A549 (cell line): ENCODE measurements at regions not wholly inside any gene's neighbourhood (a gene's known extent, or its start where the extent isn't known, plus 50 kb on each side); places are given as distances from the start of the nearest gene placed in this dataset.

ENCODE experiments used
- ATAC-seq, 2 experiments: fragments of 200-7000 bp in 1 of 2; fragments of >200 bp in 1 of 2; cut with Nextera tagmentation in 1 of 2; cut with Tn5 transposase in 1 of 2; 3 replicates each; pipeline versions ENCODE4 v1.8.0 to v1.9.1; 2018 to 2020; ENCODE audit warnings: mild to moderate bottlenecking in 1 of 2, moderate library complexity in 1 of 2
- CTCF ChIA-PET: fragments of 300-600 bp; sonication (Branson Sonifier 250); formaldehyde crosslinking; extraction: SDS; loops from one replicate; lab custom pipeline; 2021; ENCODE audit warnings: antibody characterized with exemption, inconsistent platforms; lab: Yijun Ruan, JAX
- POLR2A ChIA-PET: fragments of 350-600 bp; formaldehyde crosslinking; extraction: SDS; loops from one replicate; lab custom pipeline; 2021; ENCODE audit warnings: antibody characterized with exemption, inconsistent platforms; lab: Yijun Ruan, JAX
- DNase-seq, 2 experiments: peaks; one replicate each; pipeline versions ENCODE4 v3.0.0 to v3.0.0-alpha.2; 2011 to 2016; ENCODE audit warnings: low read depth in 1 of 2, low spot score in 1 of 2
- FAIRE-seq: peaks from 2 replicates; lab custom pipeline; 2011; peaks lifted over from hg19 to GRCh38; lab: Jason Lieb, UNC
- H3K27ac ChIP-seq, 2 experiments: fragments of >200 bp; sonication (Bioruptor Twin); formaldehyde crosslinking; 3 replicates each; pipeline ENCODE4 v1.5.1; 2016 to 2017
- H3K4me1 ChIP-seq: fragments of >200 bp; sonication (Bioruptor Twin); formaldehyde crosslinking; 3 replicates; pipeline ENCODE4 v1.6.1; 2016
- H3K4me2 ChIP-seq: fragments of >200 bp; sonication (Bioruptor Twin); formaldehyde crosslinking; 3 replicates; pipeline ENCODE4 v1.6.1; 2016
- H3K4me3 ChIP-seq: fragments of >200 bp; sonication (Bioruptor Twin); formaldehyde crosslinking; 3 replicates; pipeline ENCODE4 v1.5.1; 2016
- H3K9me3 ChIP-seq: fragments of >200 bp; sonication (Bioruptor Twin); formaldehyde crosslinking; 3 replicates; pipeline ENCODE4 v1.6.1; 2016
- BCL3 ChIP-seq: fragments of >200 bp; sonication (Bioruptor Twin); formaldehyde crosslinking; IDR thresholded peaks from 3 replicates; pipeline ENCODE4 v1.6.1; 2016
- CBX2 ChIP-seq: fragments of 200-600 bp; sonication (generic); IDR thresholded peaks from 2 replicates; pipeline ENCODE4 v1.6.1; 2016; ENCODE audit warnings: low read depth, mild to moderate bottlenecking, borderline replicate concordance
- CEBPB ChIP-seq, 2 experiments: fragments of >200 bp in 1 of 2; sonication (Bioruptor Twin) in 1 of 2; formaldehyde crosslinking in 1 of 2; IDR thresholded peaks; 2 replicates each; pipeline ENCODE4 v1.6.1; 2012 to 2016
- CHD4 ChIP-seq: fragments of 200-600 bp; sonication (generic); IDR thresholded peaks from 2 replicates; pipeline ENCODE4 v1.6.1; 2016; ENCODE audit warnings: antibody characterized with exemption, mild to moderate bottlenecking, borderline replicate concordance
- E2F6 ChIP-seq: IDR thresholded peaks from 2 replicates; pipeline ENCODE4 v1.6.1; 2012; ENCODE audit warnings: low read depth, borderline replicate concordance
- EP300 ChIP-seq, 2 experiments: fragments of >200 bp; sonication (Bioruptor Twin); formaldehyde crosslinking; IDR thresholded peaks; 2 replicates in 1 of 2; 3 replicates in 1 of 2; pipeline ENCODE4 v1.6.1; 2016 to 2017
- FOSB ChIP-seq: fragments of 250-450 bp; sonication (Bioruptor Pico); IDR thresholded peaks from 2 replicates; pipeline ENCODE4 v1.5.0; 2020; ENCODE audit warnings: mild to moderate bottlenecking, moderate library complexity
- FOSL2 ChIP-seq, 2 experiments: fragments of 450-650 bp in 1 of 2; fragments of >200 bp in 1 of 2; sonication (Bioruptor Twin) in 1 of 2; formaldehyde crosslinking; IDR thresholded peaks; 2 replicates each; pipeline versions ENCODE4 v1.5.0 to v1.6.1; 2016 to 2020; ENCODE audit warnings: mild to moderate bottlenecking in 1 of 2, moderate library complexity in 1 of 2
- FOXS1 ChIP-seq: fragments of 250-450 bp; sonication (Bioruptor Pico); IDR thresholded peaks from 2 replicates; pipeline ENCODE4 v1.5.0; 2020; ENCODE audit warnings: mild to moderate bottlenecking, moderate library complexity
- HOXB13 ChIP-seq: fragments of 250-450 bp; sonication (Bioruptor Pico); IDR thresholded peaks from 2 replicates; pipeline ENCODE4 v1.5.0; 2020; ENCODE audit warnings: low read depth, mild to moderate bottlenecking, moderate library complexity
- JUN ChIP-seq, 2 experiments: fragments of >200 bp; sonication (Bioruptor Twin); formaldehyde crosslinking; IDR thresholded peaks; 2 replicates in 1 of 2; 3 replicates in 1 of 2; pipeline ENCODE4 v1.6.1; 2016 to 2017
- KDM1A ChIP-seq: fragments of 200-600 bp; sonication (generic); IDR thresholded peaks from 2 replicates; pipeline ENCODE4 v1.6.1; 2016; ENCODE audit warnings: low read depth, mild to moderate bottlenecking
- KDM5A ChIP-seq: fragments of 200-600 bp; sonication (generic); IDR thresholded peaks from 2 replicates; pipeline ENCODE4 v1.6.1; 2016; ENCODE audit warnings: antibody characterized with exemption, mild to moderate bottlenecking
- MAX ChIP-seq: IDR thresholded peaks from 2 replicates; pipeline ENCODE4 v1.6.1; 2012
- NFE2L2 ChIP-seq: fragments of 150-350 bp; conservative IDR thresholded peaks from 2 replicates; pipeline ENCODE4 v1.6.1; 2014; ENCODE audit warnings: low read length
- NPAS2 ChIP-seq: fragments of 250-450 bp; sonication (Bioruptor Pico); IDR thresholded peaks from 2 replicates; pipeline ENCODE4 v1.8.0; 2022; ENCODE audit warnings: mild to moderate bottlenecking, moderate library complexity, borderline replicate concordance
- PHF8 ChIP-seq: fragments of 200-600 bp; sonication (generic); IDR thresholded peaks from 2 replicates; pipeline ENCODE4 v1.6.1; 2016; ENCODE audit warnings: low read depth, mild to moderate bottlenecking, antibody characterized with exemption, moderate library complexity, borderline replicate concordance
- POLR2A ChIP-seq: IDR thresholded peaks from 2 replicates; pipeline ENCODE4 v1.6.1; 2012; ENCODE audit warnings: mild to moderate bottlenecking, low read length
- POLR2AphosphoS2 ChIP-seq: conservative IDR thresholded peaks from 2 replicates; pipeline ENCODE4 v1.6.1; 2012; ENCODE audit warnings: low read length, improper control_type of control experiment, inconsistent platforms
- RCOR1 ChIP-seq: fragments of 150-350 bp; IDR thresholded peaks from 2 replicates; pipeline ENCODE4 v1.6.1; 2014; ENCODE audit warnings: antibody characterized with exemption, low read length, low read depth
- RNF2 ChIP-seq: fragments of 200-600 bp; sonication (generic); IDR thresholded peaks from 2 replicates; pipeline ENCODE4 v1.6.1; 2016; ENCODE audit warnings: low read depth, mild to moderate bottlenecking, antibody characterized with exemption, moderate library complexity, borderline replicate concordance
- SMC3 ChIP-seq: fragments of >200 bp; sonication (Bioruptor Twin); formaldehyde crosslinking; IDR thresholded peaks from 3 replicates; pipeline ENCODE4 v1.6.1; 2018; ENCODE audit warnings: inconsistent platforms
- SREBF2 ChIP-seq: fragments of 450-650 bp; IDR thresholded peaks from 2 replicates; pipeline ENCODE4 v1.6.1; 2014; ENCODE audit warnings: mild to moderate bottlenecking, moderate library complexity
- TP53 ChIP-seq: fragments of 250-450 bp; sonication (Bioruptor Pico); IDR thresholded peaks from 2 replicates; pipeline ENCODE4 v1.5.0; 2021; ENCODE audit warnings: mild to moderate bottlenecking, moderate library complexity
- USF2 ChIP-seq: fragments of 450-650 bp; IDR thresholded peaks from 2 replicates; pipeline ENCODE4 v1.6.1; 2014; ENCODE audit warnings: antibody characterized with exemption
- ZC3H11A ChIP-seq: fragments of 450-650 bp; IDR thresholded peaks from 2 replicates; pipeline ENCODE4 v1.6.1; 2014; ENCODE audit warnings: antibody characterized with exemption, mild to moderate bottlenecking
- ZSCAN20 ChIP-seq: fragments of 250-450 bp; sonication (Bioruptor Pico); IDR thresholded peaks from 2 replicates; pipeline ENCODE4 v1.8.0; 2022; ENCODE audit warnings: mild to moderate bottlenecking, moderate library complexity
- WGBS: methylation state at CpG from one replicate; pipeline ENCODE4 v1.1.6; 2017; ENCODE audit errors: missing lambda C conversion rate; 5-methylcytosine and 5-hydroxymethylcytosine counted together

GRCh38 chr16:66260522-66261254 lies 105.8 kb upstream of the CDH5 start:
- no peaks in the 10 kb centered on the region for H3K9me3 ChIP-seq
- WGBS = 34% methylated on average over 14 of the region's 14 CpGs
- POLR2A ChIA-PET = no interaction called here
- CTCF ChIA-PET = interaction anchor here (1.1 to 1.2 kb wide), 2 partner anchors 9 to 11 kb away, joined by 5 read pairs; no protein-coding TSS in a partner anchor
- no peak overlapping the region for H3K4me2 ChIP-seq
- FAIRE-seq = no peak
- DNase-seq = no peak
- H3K27ac ChIP-seq = no peak overlapping the region
- TF ChIP-seq MAX (no peak), JUN (IDR thresholded peaks at IDR 0.05) (no peak), POLR2A (no peak), SREBF2 (no peak), E2F6 (no peak), CBX2 (no peak), BCL3 (no peak), EP300 (IDR thresholded peaks at IDR 0.05) (no peak), USF2 (no peak), CEBPB (IDR thresholded peaks at IDR 0.05) (no peak), FOXS1 (no peak), FOSL2 (IDR thresholded peaks at IDR 0.05) (no peak), FOSL2 (CRISPR knock-in tag; IDR thresholded peaks at IDR 0.05) (no peak), RCOR1 (no peak)
- no peak overlapping the region for H3K4me3 ChIP-seq
- no peak for ATAC-seq
- H3K4me1 ChIP-seq = no peaks in the 10 kb centered on the region

GRCh38 chr16:66258916-66259845 lies 107.3 kb upstream of the CDH5 start:
- FAIRE-seq (no peak), DNase-seq (no peak), ATAC-seq (no peak)
- Histone ChIP-seq H3K27ac (no peak overlapping the region), H3K4me3 (no peak overlapping the region), H3K4me1 (no peaks in the 10 kb centered on the region), H3K4me2 (no peak overlapping the region), H3K9me3 (no peaks in the 10 kb centered on the region)
- WGBS = 4% methylated on average over 5 of the region's 6 CpGs
- POLR2A ChIA-PET = no interaction called here
- TF ChIP-seq POLR2AphosphoS2 (no peak), ZSCAN20 (CRISPR knock-in tag) (no peak), RNF2 (no peak), TP53 (no peak), CHD4 (no peak), FOSB (CRISPR knock-in tag) (no peak), NPAS2 (CRISPR knock-in tag) (no peak), KDM5A (no peak), HOXB13 (CRISPR knock-in tag) (no peak), SREBF2 (no peak), POLR2A (no peak), NFE2L2 (no peak), RCOR1 (no peak), ZC3H11A (no peak), KDM1A (no peak), PHF8 (no peak), SMC3 (no peak), FOXS1 (no peak)
- CTCF ChIA-PET = interaction anchor here (0.6 to 1.2 kb wide), 4 partner anchors 10 to 33 kb away, joined by 3 to 5 read pairs (median 4); no protein-coding TSS in a partner anchor
